Aorta (tissue), 5 donors: ENCODE measurements at regions not wholly inside any gene's neighbourhood (a gene's known extent, or its start where the extent isn't known, plus 50 kb on each side); places are given as distances from the start of the nearest gene placed in this dataset.
A peak's percentile ranks its signal among the peaks of the same experiment; 100 is the strongest.

Experiments
- ATAC-seq: fragments of 200-7000 bp; cut with Tn5 transposase; one replicate; pipeline ENCODE4 v1.9.1; 2022; ENCODE audit warnings: moderate library complexity; ENCODE audit not compliant: low FRiP score
- DNase-seq, 2 donors: peaks; one replicate each; pipeline ENCODE4 v3.0.0-alpha.2; 2020
- H3K27ac ChIP-seq, 2 donors: one replicate each; pipeline ENCODE4 v1.5.1; 2013; ENCODE audit warnings: low read length in 2 of 2, mild to moderate bottlenecking in 2 of 2, moderate library complexity in 2 of 2, control low read depth in 1 of 2, inconsistent platforms in 1 of 2, low read depth in 1 of 2
- H3K27me3 ChIP-seq, 2 donors: one replicate each; pipeline ENCODE4 v1.6.1; 2013; ENCODE audit warnings: control low read depth in 1 of 2, low read length in 1 of 2, mild to moderate bottlenecking in 1 of 2, moderate library complexity in 1 of 2; ENCODE audit not compliant: insufficient read depth in 2 of 2, control insufficient read depth in 1 of 2
- H3K36me3 ChIP-seq, 2 donors: one replicate each; pipeline ENCODE4 v1.6.1; 2013; ENCODE audit warnings: control low read depth in 1 of 2, low read length in 1 of 2, mild to moderate bottlenecking in 1 of 2; ENCODE audit not compliant: insufficient read depth in 2 of 2, control insufficient read depth in 1 of 2
- H3K4me1 ChIP-seq, 2 donors: one replicate each; pipeline ENCODE4 v1.6.1; 2013; ENCODE audit warnings: low read length in 2 of 2, control low read depth in 1 of 2, mild to moderate bottlenecking in 1 of 2, moderate library complexity in 1 of 2; ENCODE audit not compliant: insufficient read depth in 2 of 2, control insufficient read depth in 1 of 2
- H3K4me3 ChIP-seq, 2 donors: one replicate each; pipeline ENCODE4 v1.5.1; 2013; ENCODE audit warnings: low read length in 2 of 2, control low read depth in 1 of 2, mild to moderate bottlenecking in 1 of 2
- H3K9me3 ChIP-seq: one replicate; pipeline ENCODE4 v1.6.1; 2013; ENCODE audit warnings: mild to moderate bottlenecking, low read length; ENCODE audit not compliant: control insufficient read depth
- WGBS, 2 donors: extraction: QIAGEN DNeasy Blood & Tissue Kit; methylation state at CpG; one replicate each; pipeline ENCODE4 v1.1.7; 2013; 5-methylcytosine and 5-hydroxymethylcytosine counted together
- intact Hi-C, 2 donors: fragments of 100-400 bp; cut with DNase I; formaldehyde crosslinking; loops; one replicate each; pipeline versions ENCODE4 v1.14.2 to v1.15.0; 2022
- donor health status: healthy with polysubstance abuse.
- donor health status: Bipolar disorder and iron deficiency.
- donor health status: DM: no; HTN: no; CAD: no.
- donor health status: DM: no; HTN: no; CAD: no.
- donor health status: DM: yes; HTN: yes; CAD: no.

DNA sequence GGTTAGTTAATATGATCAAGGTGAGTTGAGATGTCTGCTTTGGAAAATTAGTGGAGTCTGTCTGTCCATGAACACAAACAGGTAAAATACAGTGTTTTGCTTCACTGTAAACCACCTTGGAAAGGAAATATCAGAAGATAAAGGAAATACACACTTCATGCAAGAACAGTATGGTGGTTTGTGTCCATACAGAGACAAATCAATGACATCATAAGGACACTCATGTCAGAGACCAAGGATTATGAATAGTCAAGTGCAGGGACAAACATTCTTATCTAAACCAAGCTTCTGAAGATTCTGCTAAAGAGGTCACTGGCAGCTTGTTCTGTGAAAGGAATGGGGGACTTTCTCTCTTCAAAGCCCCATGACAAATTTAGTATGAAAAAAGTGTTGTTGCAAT lies 322.9 kb upstream of the F9 start:
- no peak for DNase-seq
- H3K4me1 ChIP-seq, result no peaks in the 10 kb centered on the region
- intact Hi-C loops, result no loop called here
- no peaks in the 10 kb centered on the region for H3K9me3 ChIP-seq
- peaks cover 0 to 4% of the 10 kb centered on the region in 2 donors for H3K27me3 ChIP-seq
- H3K27ac ChIP-seq, result no peak overlapping the region
- H3K4me3 ChIP-seq, result no peak overlapping the region
- H3K36me3 ChIP-seq, result no peaks in the 10 kb centered on the region
- ATAC-seq, result no peak

- H3K4me1 ChIP-seq, result no peaks in the 10 kb centered on the region
- H3K36me3 ChIP-seq, result no peaks in the 10 kb centered on the region
- no peak for ATAC-seq
- 39 to 76% methylated on average over 3 of the region's 3 CpGs for WGBS, 2 donors
- H3K9me3 ChIP-seq, result no peaks in the 10 kb centered on the region
- intact Hi-C loops, result no loop called here
- no peak overlapping the region for H3K4me3 ChIP-seq
- DNase-seq, result no peak
- H3K27me3 ChIP-seq, result peaks cover 0 to 4% of the 10 kb centered on the region in 2 donors
- H3K27ac ChIP-seq, result no peak overlapping the region
Observed at GRCh38 chrX:139206914-139207313, 323.6 kb upstream of the F9 start.

DNA sequence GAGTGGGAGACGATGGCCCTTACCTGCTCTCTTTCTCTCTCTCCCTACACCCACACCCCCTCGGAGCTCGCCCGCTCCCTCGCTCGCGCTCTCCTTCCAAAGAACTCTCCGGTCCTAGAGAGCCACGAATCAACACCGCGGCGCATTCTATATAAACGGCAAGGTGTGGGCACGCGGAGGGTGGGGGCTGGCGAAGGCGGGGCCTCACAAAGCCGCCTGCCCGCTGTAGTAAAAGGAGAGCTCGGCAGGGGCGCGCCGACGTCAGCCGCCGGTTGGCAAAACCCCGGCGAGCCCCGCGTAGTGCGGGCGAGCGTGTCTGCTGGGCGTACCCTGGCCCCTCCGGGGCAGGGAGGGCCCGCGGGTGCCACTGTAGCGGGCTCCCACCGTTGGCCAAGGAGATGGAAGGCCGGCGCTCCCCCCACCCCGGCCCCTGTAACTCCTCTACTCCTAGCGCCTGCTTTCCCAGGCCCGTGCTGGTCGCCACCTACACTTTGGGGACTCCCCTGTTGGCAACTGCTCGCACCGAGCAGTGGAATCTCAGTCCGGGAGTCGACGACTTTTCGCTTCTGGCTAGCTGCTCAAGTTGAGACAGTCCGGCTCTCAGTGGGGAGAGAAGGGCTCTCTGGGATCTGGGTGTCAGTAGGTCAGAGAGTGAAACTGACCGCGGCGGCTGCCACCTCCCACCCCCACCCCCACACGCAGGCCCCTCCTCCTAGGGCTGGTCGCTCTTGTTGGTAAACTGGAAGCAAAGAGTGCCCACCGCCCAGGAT lies 325.5 kb upstream of the F9 start:
- Histone ChIP-seq H3K27ac (no peak overlapping the region), H3K36me3 (no peaks in the 10 kb centered on the region), H3K4me1 (no peaks in the 10 kb centered on the region), H3K27me3 (no peaks in the 10 kb centered on the region), H3K4me3 (peak overlapping the region; percentile 40 to 45), H3K9me3 (no peaks in the 10 kb centered on the region)
- DNase-seq, result peak in 1 of 2 donors; percentile 75
- WGBS, 2 donors, result 1 to 24% methylated on average over 58 of the region's 58 CpGs
- ATAC-seq, result peak; percentile 34
- intact Hi-C loops, result no loop called here

DNA sequence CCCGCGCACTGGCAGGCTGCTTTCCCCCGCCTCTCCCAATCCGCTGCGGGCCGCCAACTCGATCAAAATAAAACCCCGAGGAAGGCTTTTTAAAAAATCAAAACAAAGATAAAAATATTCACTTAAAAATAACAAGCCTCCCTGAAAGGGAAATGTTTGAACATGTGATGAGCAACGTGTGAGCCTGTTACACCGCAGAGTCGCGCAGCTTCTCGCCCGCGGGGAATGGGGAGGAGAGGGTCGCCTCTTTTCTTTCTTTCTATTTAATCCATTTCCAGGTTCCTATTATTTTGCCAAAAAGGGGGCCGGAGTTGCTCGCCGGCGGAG lies 326.0 kb upstream of the F9 start:
- DNase-seq (no peak), ATAC-seq (no peak)
- peak overlapping the region; percentile 40 to 45 for H3K4me3 ChIP-seq
- no peaks in the 10 kb centered on the region for H3K36me3 ChIP-seq
- no peaks in the 10 kb centered on the region for H3K4me1 ChIP-seq
- H3K9me3 ChIP-seq, result no peaks in the 10 kb centered on the region
- intact Hi-C loops, result no loop called here
- no peak overlapping the region for H3K27ac ChIP-seq
- WGBS, 2 donors, result 1 to 23% methylated on average over 20 of the region's 20 CpGs
- H3K27me3 ChIP-seq, result no peaks in the 10 kb centered on the region

- no peak for ATAC-seq
- Histone ChIP-seq H3K9me3 (no peaks in the 10 kb centered on the region), H3K27me3 (no peaks in the 10 kb centered on the region), H3K36me3 (no peaks in the 10 kb centered on the region), H3K27ac (no peak overlapping the region), H3K4me3 (peak overlapping the region; percentile 6 to 40), H3K4me1 (no peaks in the 10 kb centered on the region)
- 1 to 20% methylated on average over 77 to 99 of the region's 99 CpGs for WGBS, 2 donors
- peak in 1 of 2 donors; percentile 76 for DNase-seq
- intact Hi-C loops, result no loop called here
Observed at GRCh38 chrX:139203651-139204570, 326.6 kb upstream of the F9 start.

DNA sequence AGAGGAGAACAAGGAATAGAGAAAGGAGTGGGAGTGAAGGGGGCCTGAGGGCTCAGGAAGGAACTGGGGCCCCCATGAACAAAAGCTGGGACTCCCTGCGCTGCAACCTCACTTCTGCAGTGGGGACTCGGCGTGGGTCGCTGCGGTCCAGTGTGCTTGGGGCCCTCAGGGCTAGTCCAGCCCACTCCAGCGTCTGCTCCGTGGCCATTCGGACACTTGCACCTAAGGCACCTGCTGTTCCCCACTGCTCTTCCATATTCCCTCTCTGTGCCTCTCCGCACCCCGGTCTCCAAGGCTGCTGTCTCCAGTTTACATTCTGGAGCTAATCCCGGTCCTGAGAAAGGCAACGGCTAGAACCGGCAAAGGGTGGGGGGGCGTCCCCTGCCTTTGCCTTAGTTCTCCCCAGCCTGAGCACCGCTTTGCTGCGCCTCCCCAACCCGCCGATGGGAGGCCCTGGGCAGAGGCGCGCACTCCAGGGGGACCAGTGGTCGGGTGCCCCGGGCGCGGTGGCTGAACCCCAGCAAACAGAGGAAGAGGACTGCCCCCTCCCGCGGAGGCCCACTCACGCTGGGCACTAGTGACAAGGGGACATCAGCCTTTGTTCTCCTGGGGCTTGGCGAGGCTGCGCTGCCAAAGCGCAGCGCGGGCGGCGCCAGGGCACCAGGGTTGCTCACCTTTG lies 327.7 kb upstream of the F9 start:
- H3K27me3 ChIP-seq, result no peaks in the 10 kb centered on the region
- intact Hi-C loops, result no loop called here
- DNase-seq (no peak), ATAC-seq (no peak)
- no peak overlapping the region for H3K27ac ChIP-seq
- no peaks in the 10 kb centered on the region for H3K4me1 ChIP-seq
- H3K36me3 ChIP-seq, result no peaks in the 10 kb centered on the region
- no peaks in the 10 kb centered on the region for H3K9me3 ChIP-seq
- 19 to 28% methylated on average over 34 of the region's 34 CpGs for WGBS, 2 donors
- H3K4me3 ChIP-seq, result no peak overlapping the region

DNA sequence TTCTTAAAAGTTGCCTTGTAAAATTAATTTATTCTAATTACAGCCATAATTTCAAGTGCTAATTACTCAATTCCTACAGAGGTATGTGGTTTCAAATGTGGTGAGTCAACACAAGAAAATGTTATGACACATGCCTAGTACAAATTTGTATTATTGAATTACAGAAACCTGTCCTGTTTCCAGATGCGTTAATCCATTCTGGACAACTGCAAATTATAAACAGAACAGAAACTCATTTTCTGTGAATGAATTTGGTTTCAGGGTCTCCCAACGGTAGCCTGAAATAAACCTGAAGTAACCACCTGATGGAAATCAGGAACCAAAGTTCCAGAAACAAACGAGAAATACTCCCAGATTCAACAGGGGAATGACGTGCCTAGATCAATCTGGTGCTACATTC lies 328.6 kb upstream of the F9 start:
- no peak for DNase-seq
- H3K9me3 ChIP-seq, result no peaks in the 10 kb centered on the region
- intact Hi-C loops, result no loop called here
- H3K4me3 ChIP-seq, result no peak overlapping the region
- ATAC-seq, result no peak
- H3K4me1 ChIP-seq, result no peaks in the 10 kb centered on the region
- H3K27ac ChIP-seq, result no peak overlapping the region
- no peaks in the 10 kb centered on the region for H3K27me3 ChIP-seq
- H3K36me3 ChIP-seq, result no peaks in the 10 kb centered on the region
- WGBS, 2 donors, result 62 to 86% methylated on average over 4 of the region's 4 CpGs

GRCh38 chrX:139200793-139201192 lies 329.7 kb upstream of the F9 start:
- DNase-seq, result no peak
- Histone ChIP-seq H3K4me1 (no peaks in the 10 kb centered on the region), H3K9me3 (no peaks in the 10 kb centered on the region), H3K27ac (no peak overlapping the region), H3K36me3 (no peaks in the 10 kb centered on the region), H3K4me3 (no peak overlapping the region), H3K27me3 (no peaks in the 10 kb centered on the region)
- no peak for ATAC-seq
- intact Hi-C loops, result no loop called here
- 32 to 45% methylated on average over 6 of the region's 6 CpGs for WGBS, 2 donors
